Testis (tissue), 2 donors: ENCODE measurements at regions not wholly inside any gene's neighbourhood (a gene's known extent, or its start where the extent isn't known, plus 50 kb on each side); places are given as distances from the start of the nearest gene placed in this dataset.

Experiments
- DNase-seq: peaks from one replicate; pipeline ENCODE4 v3.0.0-alpha.2; 2019
- H3K27ac ChIP-seq, 2 donors: fragments of 200-600 bp; sonication (generic); one replicate each; pipeline ENCODE4 v1.5.1; 2019
- H3K27me3 ChIP-seq: fragments of 200-600 bp; sonication (generic); one replicate; pipeline ENCODE4 v1.5.1; 2019
- H3K36me3 ChIP-seq: fragments of 200-600 bp; sonication (generic); one replicate; pipeline ENCODE4 v1.5.1; 2017; ENCODE audit warnings: low read depth; ENCODE audit errors: missing control alignments
- H3K4me1 ChIP-seq: fragments of 200-600 bp; sonication (generic); one replicate; pipeline ENCODE4 v1.5.1; 2019
- H3K4me3 ChIP-seq, 2 donors: fragments of 200-600 bp; sonication (generic); one replicate each; pipeline ENCODE4 v1.5.1; 2017 to 2019
- H3K9me3 ChIP-seq: fragments of 200-600 bp; sonication (generic); one replicate; pipeline ENCODE4 v1.5.1; 2017
- POLR2A ChIP-seq: fragments of 450-650 bp; IDR thresholded peaks from one replicate; pipeline ENCODE4 v1.6.1; 2017; ENCODE audit warnings: antibody characterized with exemption, mild to moderate bottlenecking, moderate library complexity
- WGBS, 2 donors: methylation state at CpG; one replicate each; pipeline ENCODE4 v1.1.5; 2018; 5-methylcytosine and 5-hydroxymethylcytosine counted together
- intact Hi-C: fragments of 100-400 bp; cut with DNase I; formaldehyde crosslinking; loops from one replicate; pipeline ENCODE4 v1.15.1; 2023; ENCODE audit warnings: low total_unique reads
- TF ChIP-seq, protein P1 (sequence below), 3 experiments: fragments of 450-650 bp in 2 of 3; fragments of 200-600 bp in 1 of 3; sonication (generic) in 1 of 3; IDR thresholded peaks; one replicate each; pipeline ENCODE4 v1.5.1; 2016 to 2019; ENCODE audit warnings: antibody characterized with exemption in 3 of 3, mild to moderate bottlenecking in 2 of 3, moderate library complexity in 1 of 3

DNA sequence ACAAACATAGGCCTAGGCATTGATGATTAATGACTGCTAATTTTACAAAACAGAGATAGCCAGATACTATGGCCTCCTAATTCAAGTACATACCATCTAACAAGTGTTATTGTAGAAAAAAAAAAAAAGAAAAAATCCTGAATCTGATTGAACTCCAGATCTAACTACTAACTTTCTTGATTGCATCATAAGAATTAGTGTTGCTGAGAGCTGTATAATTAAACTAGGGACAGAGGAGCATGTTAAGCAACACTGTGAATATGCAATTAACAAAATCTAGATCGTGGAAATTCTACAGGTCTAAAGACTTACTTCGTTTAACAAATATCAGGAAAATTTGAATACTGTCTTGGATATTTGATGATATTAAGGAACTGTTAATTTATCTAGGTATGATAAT, 208.3 kb upstream of the ZNF608 start:
- intact Hi-C loops: no loop called here
- H3K4me1 ChIP-seq: no peaks in the 10 kb centered on the region
- no peaks in the 10 kb centered on the region for H3K27me3 ChIP-seq
- no peaks in the 10 kb centered on the region for H3K9me3 ChIP-seq
- H3K36me3 ChIP-seq: no peaks in the 10 kb centered on the region
- DNase-seq: no peak
- TF ChIP-seq, protein P1, sequence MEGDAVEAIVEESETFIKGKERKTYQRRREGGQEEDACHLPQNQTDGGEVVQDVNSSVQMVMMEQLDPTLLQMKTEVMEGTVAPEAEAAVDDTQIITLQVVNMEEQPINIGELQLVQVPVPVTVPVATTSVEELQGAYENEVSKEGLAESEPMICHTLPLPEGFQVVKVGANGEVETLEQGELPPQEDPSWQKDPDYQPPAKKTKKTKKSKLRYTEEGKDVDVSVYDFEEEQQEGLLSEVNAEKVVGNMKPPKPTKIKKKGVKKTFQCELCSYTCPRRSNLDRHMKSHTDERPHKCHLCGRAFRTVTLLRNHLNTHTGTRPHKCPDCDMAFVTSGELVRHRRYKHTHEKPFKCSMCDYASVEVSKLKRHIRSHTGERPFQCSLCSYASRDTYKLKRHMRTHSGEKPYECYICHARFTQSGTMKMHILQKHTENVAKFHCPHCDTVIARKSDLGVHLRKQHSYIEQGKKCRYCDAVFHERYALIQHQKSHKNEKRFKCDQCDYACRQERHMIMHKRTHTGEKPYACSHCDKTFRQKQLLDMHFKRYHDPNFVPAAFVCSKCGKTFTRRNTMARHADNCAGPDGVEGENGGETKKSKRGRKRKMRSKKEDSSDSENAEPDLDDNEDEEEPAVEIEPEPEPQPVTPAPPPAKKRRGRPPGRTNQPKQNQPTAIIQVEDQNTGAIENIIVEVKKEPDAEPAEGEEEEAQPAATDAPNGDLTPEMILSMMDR (IDR thresholded peaks at IDR 0.05): no peak
- no peak for TF ChIP-seq POLR2A
- no peak overlapping the region for H3K27ac ChIP-seq
- WGBS, 2 donors: 92 to 94% methylated on average over 2 of the region's 2 CpGs
- H3K4me3 ChIP-seq: no peak overlapping the region

DNA sequence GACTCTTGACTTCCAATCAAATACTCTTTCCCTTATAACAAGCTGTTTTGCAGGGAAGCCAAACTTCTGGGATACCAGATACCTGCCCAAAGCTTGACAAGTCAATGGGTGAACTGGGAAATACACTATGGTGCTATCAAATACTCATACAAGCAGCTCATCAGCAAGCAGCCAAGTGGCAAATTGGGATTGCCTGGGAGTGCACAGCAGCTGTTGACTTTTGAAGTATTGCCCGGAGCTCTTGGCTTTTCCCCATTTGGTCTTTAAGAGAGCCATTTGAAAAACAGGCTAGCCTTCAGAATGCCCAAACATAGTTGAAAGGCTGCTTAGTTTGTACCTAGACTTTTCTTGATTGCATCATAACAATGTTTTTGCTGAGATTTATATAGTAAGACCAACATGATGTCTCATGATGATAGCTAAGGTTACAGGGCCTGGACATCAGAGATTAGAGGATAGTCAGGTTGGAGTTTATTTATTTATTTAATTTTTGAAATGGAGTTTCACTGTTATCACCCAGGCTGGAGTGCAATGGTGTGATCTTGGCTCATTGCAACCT, 210.1 kb upstream of the ZNF608 start:
- H3K9me3 ChIP-seq: no peaks in the 10 kb centered on the region
- no peak overlapping the region for H3K4me3 ChIP-seq
- no peaks in the 10 kb centered on the region for H3K27me3 ChIP-seq
- no peaks in the 10 kb centered on the region for H3K36me3 ChIP-seq
- 65 to 67% methylated on average over 1 of the region's 1 CpG for WGBS, 2 donors
- no peak overlapping the region for H3K27ac ChIP-seq
- intact Hi-C loops: no loop called here
- no peak for TF ChIP-seq POLR2A
- TF ChIP-seq, protein P1 (IDR thresholded peaks at IDR 0.05): no peak
- no peak for DNase-seq
- no peaks in the 10 kb centered on the region for H3K4me1 ChIP-seq

DNA sequence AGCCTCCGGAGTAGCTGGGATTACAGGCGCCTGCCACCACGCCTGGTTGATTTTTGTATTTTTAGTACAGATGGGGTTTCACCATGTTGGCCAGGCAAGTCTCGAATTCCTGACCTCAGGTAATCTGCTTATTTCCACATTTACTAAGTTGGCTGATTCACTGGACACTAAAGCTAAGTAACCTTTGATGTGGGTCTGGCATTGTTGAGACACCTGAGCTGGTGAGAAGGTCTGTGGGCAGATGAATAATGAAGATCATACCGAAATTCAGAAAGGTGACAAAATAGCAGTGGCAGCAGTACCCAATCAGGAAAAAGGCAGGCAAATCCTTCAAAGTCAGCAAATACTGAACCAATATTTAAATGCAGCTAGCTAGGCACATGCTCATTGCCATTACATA, 210.6 kb upstream of the ZNF608 start:
- DNase-seq: no peak
- 88 to 97% methylated on average over 5 of the region's 5 CpGs for WGBS, 2 donors
- Histone ChIP-seq H3K4me3 (no peak overlapping the region), H3K9me3 (no peaks in the 10 kb centered on the region), H3K36me3 (no peaks in the 10 kb centered on the region), H3K27ac (no peak overlapping the region), H3K27me3 (no peaks in the 10 kb centered on the region), H3K4me1 (no peaks in the 10 kb centered on the region)
- TF ChIP-seq POLR2A: no peak
- TF ChIP-seq, protein P1 (IDR thresholded peaks at IDR 0.05): no peak
- intact Hi-C loops: no loop called here

DNA sequence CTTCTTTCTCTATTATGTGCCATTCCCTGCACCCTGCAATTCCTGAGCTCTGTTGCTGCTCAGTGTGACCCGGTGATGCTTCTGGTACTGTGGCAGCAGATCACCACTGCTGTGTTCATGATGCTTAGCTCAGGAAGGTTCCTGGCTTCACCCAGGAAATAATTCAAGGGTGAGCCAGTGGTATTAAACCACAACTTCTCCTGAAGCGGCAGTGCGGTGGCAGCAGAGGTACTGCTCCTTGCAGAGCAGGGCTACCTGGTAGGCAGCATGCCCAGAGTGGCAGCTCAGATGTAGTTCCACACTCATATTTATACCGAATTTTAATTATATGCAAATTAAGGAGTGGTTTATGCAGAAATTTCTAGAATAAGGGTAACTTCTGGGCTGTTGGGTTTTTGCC, 213.8 kb upstream of the ZNF608 start:
- H3K27ac ChIP-seq: no peak overlapping the region
- intact Hi-C loops: no loop called here
- H3K27me3 ChIP-seq: no peaks in the 10 kb centered on the region
- no peaks in the 10 kb centered on the region for H3K36me3 ChIP-seq
- no peak for DNase-seq
- no peaks in the 10 kb centered on the region for H3K9me3 ChIP-seq
- H3K4me1 ChIP-seq: no peaks in the 10 kb centered on the region
- H3K4me3 ChIP-seq: no peak overlapping the region
- 89 to 90% methylated on average over 4 of the region's 4 CpGs for WGBS, 2 donors
- TF ChIP-seq, protein P1 (IDR thresholded peaks at IDR 0.05): no peak
- no peak for TF ChIP-seq POLR2A

DNA sequence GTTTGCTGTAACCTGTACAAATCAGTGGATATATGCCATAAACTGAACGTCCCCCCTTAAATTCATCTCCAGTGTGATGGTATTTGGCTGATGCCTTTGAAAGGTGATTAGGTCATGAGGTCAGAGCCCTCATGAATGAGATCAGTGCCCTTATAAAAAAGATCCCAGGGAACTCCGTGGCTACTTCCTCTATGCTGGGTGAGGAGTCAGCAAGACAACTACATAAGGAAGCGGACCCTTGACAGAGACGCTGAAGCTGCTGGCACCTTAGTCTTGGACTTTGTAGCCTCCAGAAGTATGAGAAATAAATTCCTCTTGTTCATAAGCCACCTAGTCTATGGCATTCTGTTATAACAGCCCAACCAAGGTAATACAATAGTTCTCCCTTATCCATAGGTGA, 215.1 kb upstream of the ZNF608 start:
- Histone ChIP-seq H3K4me3 (no peak overlapping the region), H3K27ac (no peak overlapping the region), H3K36me3 (no peaks in the 10 kb centered on the region), H3K9me3 (no peaks in the 10 kb centered on the region), H3K27me3 (no peaks in the 10 kb centered on the region), H3K4me1 (no peaks in the 10 kb centered on the region)
- DNase-seq: no peak
- intact Hi-C loops: no loop called here
- no peak for TF ChIP-seq POLR2A
- TF ChIP-seq, protein P1 (IDR thresholded peaks at IDR 0.05): no peak
- WGBS, 2 donors: 80 to 81% methylated on average over 4 of the region's 4 CpGs
